ENCODE measurements at regions not wholly inside any gene's neighbourhood (a gene's known extent, or its start where the extent isn't known, plus 50 kb on each side); places are given as distances from the start of the nearest gene placed in this dataset.

GRCh38 chr2:150882751-150883612 is 378.7 kb downstream of the RBM43 start:
- TF ChIP-seq CTCF (IDR thresholded peaks at IDR 0.05) (no peak), POLR2AphosphoS5 (IDR thresholded peaks at IDR 0.05) (no peak)

Data from esophagus muscularis mucosa (tissue), 3 donors.